ENCODE measurements at regions not wholly inside any gene's neighbourhood (a gene's known extent, or its start where the extent isn't known, plus 50 kb on each side); places are given as distances from the start of the nearest gene placed in this dataset.

DNA sequence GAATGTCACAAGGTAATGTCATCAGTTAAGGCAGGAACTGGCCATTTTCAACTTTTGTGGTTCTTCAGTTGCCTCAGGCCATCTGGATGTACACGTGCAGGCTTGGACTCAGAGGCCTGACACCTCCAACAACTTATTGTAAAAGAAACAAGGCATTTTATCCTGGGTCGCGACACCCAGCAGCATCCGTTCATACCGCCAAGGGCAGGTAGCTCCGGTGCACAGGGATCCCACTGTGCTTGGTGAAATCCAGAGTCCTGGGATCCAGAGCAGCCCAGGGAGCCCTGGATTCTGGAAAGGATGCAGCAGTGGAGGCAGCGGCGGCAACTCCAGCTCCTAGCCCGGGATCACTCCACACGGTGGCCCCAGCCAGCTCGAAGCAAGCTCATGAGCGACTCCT, 380.9 kb upstream of the STXBP6 start:
- 92% methylated on average over 12 of the region's 12 CpGs for WGBS
- Histone ChIP-seq H3K27me3 (replicated peaks; ENCODE audit: insufficient read depth) (no peaks in the 10 kb centered on the region), H3K4me1 (replicated peaks) (no peaks in the 10 kb centered on the region), H3K9me3 (no peaks in the 10 kb centered on the region), H3K36me3 (no peaks in the 10 kb centered on the region), H3K27ac (no peak overlapping the region), H3K4me3 (no peak overlapping the region)
- no peak for TF ChIP-seq POLR2A (IDR thresholded peaks at IDR 0.05)
- no peak for TF ChIP-seq POLR2AphosphoS5 (IDR thresholded peaks at IDR 0.05)
- TF ChIP-seq, protein P1, sequence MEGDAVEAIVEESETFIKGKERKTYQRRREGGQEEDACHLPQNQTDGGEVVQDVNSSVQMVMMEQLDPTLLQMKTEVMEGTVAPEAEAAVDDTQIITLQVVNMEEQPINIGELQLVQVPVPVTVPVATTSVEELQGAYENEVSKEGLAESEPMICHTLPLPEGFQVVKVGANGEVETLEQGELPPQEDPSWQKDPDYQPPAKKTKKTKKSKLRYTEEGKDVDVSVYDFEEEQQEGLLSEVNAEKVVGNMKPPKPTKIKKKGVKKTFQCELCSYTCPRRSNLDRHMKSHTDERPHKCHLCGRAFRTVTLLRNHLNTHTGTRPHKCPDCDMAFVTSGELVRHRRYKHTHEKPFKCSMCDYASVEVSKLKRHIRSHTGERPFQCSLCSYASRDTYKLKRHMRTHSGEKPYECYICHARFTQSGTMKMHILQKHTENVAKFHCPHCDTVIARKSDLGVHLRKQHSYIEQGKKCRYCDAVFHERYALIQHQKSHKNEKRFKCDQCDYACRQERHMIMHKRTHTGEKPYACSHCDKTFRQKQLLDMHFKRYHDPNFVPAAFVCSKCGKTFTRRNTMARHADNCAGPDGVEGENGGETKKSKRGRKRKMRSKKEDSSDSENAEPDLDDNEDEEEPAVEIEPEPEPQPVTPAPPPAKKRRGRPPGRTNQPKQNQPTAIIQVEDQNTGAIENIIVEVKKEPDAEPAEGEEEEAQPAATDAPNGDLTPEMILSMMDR (IDR thresholded peaks at IDR 0.05): no peak
- no peak for DNase-seq (ENCODE audit: low spot score)
- intact Hi-C loops (cut with DNase I): no loop called here

DNA sequence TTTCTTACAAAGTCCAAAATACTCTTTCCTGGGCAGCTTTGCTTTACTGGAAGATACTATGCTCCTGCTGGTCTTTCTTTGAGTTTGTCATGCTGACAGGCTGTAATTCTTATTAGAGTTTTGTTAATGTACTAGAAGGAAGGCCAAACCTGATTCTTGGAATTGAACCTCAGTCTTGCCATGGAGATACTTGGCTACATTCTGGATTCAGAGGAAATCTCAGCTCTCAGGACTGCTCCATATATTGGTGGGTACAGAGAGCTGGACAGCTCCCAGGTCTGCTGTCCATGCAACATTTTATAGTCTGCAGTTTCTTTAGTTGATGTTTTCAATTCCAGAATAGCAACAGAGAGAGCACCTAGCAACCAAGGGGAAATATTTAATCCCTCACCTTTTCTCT, 363.1 kb upstream of the STXBP6 start:
- Histone ChIP-seq H3K9me3 (no peaks in the 10 kb centered on the region), H3K36me3 (no peaks in the 10 kb centered on the region), H3K27me3 (replicated peaks; ENCODE audit: insufficient read depth) (no peaks in the 10 kb centered on the region), H3K4me3 (no peak overlapping the region), H3K27ac (no peak overlapping the region), H3K4me1 (replicated peaks) (no peaks in the 10 kb centered on the region)
- TF ChIP-seq POLR2AphosphoS5 (IDR thresholded peaks at IDR 0.05) (no peak), POLR2A (IDR thresholded peaks at IDR 0.05) (no peak)
- TF ChIP-seq, protein P1 (IDR thresholded peaks at IDR 0.05): no peak
- intact Hi-C loops (cut with DNase I): no loop called here
- DNase-seq (ENCODE audit: low spot score): no peak

DNA sequence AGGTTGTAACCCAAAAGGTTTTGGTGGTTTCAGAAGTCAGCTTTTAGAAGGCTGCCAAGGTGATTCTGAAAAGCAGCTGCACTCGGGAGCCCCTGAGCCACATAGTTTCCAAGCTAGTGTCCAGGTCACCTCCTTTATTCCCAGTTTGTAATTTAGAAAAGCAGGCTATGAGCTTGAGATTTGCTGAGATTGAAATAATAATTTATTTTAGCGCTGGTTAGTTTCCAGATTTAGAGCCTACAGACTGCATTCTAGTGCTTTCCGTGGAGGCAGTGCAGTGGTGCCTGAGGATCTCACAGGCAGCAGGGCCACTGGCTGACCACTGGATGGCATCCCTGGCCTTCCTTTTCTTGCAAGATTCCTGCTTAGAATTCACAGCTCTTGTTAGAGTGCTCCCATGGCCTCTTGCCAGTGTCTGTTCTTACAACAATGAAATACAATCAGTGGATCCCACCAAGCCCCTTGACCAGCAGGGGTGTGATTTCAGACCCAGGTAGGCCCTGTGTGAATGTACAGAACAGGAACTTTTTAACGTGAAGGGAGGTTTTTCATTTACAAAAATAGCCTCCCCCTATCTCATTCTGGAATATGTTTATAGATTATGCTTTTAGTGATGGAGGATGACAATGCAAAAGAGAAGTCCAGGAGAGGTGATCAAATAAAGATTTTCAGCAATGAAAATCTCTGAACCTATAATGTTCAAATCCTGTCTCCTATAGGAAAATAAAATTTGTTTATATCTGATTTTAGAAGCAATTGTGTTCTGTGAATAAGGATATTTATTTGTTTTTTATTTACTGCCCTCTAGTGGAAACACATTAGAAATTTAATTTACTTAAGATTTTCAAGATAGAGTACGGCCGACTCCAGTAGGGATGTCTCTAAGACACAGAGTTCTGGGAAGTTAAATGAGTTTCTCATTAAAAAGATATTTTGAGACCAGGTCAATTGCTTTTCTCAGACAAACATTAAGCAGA, 362.1 kb upstream of the STXBP6 start:
- 50% methylated on average over 6 of the region's 6 CpGs for WGBS
- intact Hi-C loops (cut with DNase I): no loop called here

DNA sequence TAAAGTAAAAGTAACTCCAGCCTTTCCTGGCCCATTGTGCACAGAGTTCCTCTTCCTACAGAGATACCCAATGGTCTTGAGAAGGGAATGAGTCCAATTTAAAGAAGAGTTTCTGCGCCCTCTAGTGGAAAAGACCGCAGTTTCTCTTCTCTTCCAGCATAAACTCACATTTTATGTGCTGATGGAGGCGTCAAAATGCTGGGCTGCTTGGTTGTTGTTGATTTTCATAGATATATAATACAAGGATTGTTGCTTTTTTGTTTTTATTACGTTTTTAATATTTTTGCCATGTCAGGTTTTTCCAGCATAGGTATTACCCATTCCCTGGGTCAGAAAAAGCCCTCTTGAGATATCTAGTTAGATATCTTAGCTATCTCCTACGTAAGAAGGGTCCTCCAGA, 356.9 kb upstream of the STXBP6 start:
- H3K27me3 ChIP-seq (replicated peaks; ENCODE audit: insufficient read depth): no peaks in the 10 kb centered on the region
- no peaks in the 10 kb centered on the region for H3K36me3 ChIP-seq
- H3K4me1 ChIP-seq (replicated peaks): no peaks in the 10 kb centered on the region
- H3K4me3 ChIP-seq: no peak overlapping the region
- WGBS: 34% methylated on average over 5 of the region's 5 CpGs
- intact Hi-C loops (cut with DNase I): no loop called here
- TF ChIP-seq POLR2A (IDR thresholded peaks at IDR 0.05) (no peak), POLR2AphosphoS5 (IDR thresholded peaks at IDR 0.05) (no peak)
- TF ChIP-seq, protein P1 (IDR thresholded peaks at IDR 0.05): peak in 3 of 4 experiments; percentile 23 to 32 (median 25)
- no peak for DNase-seq (ENCODE audit: low spot score)
- no peak overlapping the region for H3K27ac ChIP-seq
- no peaks in the 10 kb centered on the region for H3K9me3 ChIP-seq

More for the DNA sequence above, 362.1 kb upstream of the STXBP6 start:
- no peaks in the 10 kb centered on the region for H3K4me1 ChIP-seq (replicated peaks)
- no peak for DNase-seq (ENCODE audit: low spot score)
- no peak overlapping the region for H3K4me3 ChIP-seq
- H3K36me3 ChIP-seq: no peaks in the 10 kb centered on the region
- no peaks in the 10 kb centered on the region for H3K27me3 ChIP-seq (replicated peaks; ENCODE audit: insufficient read depth)
- no peaks in the 10 kb centered on the region for H3K9me3 ChIP-seq
- no peak for TF ChIP-seq POLR2AphosphoS5 (IDR thresholded peaks at IDR 0.05)
- TF ChIP-seq, protein P1 (IDR thresholded peaks at IDR 0.05): peak in 2 of 4 experiments; percentile 24 to 29
- no peak for TF ChIP-seq POLR2A (IDR thresholded peaks at IDR 0.05)
- H3K27ac ChIP-seq: no peak overlapping the region

Measured in prostate gland (tissue), 2 donors.